Body of pancreas (tissue), 4 donors: ENCODE measurements at regions not wholly inside any gene's neighbourhood (a gene's known extent, or its start where the extent isn't known, plus 50 kb on each side); places are given as distances from the start of the nearest gene placed in this dataset.

Experiments
- POLR2A ChIP-seq, 3 donors: fragments of 450-650 bp; IDR thresholded peaks; one replicate each; pipeline ENCODE4 v1.6.1; 2016; ENCODE audit warnings: antibody characterized with exemption in 3 of 3, mild to moderate bottlenecking in 2 of 3
- TF ChIP-seq, protein P1 (sequence below), 7 experiments: fragments of 450-650 bp in 4 of 7; fragments of 200-600 bp in 3 of 7; sonication (generic) in 3 of 7; IDR thresholded peaks; one replicate each; pipeline ENCODE4 v1.5.1; 2016 to 2019; ENCODE audit warnings: antibody characterized with exemption in 7 of 7

DNA sequence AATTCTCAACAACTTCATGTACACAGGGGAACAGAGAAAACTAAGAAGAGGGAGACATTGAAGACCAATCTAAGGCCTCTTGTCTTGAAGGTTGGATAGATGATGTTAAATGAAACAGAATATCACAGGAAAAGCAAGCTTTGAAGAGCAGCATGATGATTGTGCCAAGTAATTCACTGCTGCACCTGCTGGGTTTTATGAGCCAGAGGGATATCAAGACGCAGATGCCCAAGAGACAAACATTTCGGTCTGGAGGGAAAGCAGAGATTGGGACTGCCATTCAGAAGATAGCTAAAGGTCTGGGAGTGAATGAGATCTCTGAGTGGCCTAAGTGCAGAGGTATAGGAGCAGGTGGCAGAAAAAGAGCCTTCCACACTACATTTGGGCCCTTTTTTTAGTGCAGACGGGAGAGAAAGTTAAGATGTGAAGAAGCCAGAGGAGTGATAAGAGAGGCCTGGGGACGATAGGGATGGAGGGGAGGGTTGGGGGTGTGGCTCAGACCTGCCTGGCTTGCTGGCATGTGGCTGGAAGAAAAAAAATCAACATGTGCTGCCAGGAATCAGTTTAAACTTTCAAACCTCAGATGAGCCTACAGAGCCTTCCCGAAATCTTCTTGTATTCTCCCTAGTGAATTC, 200.6 kb downstream of the AEBP2 start:
- TF ChIP-seq, protein P1, sequence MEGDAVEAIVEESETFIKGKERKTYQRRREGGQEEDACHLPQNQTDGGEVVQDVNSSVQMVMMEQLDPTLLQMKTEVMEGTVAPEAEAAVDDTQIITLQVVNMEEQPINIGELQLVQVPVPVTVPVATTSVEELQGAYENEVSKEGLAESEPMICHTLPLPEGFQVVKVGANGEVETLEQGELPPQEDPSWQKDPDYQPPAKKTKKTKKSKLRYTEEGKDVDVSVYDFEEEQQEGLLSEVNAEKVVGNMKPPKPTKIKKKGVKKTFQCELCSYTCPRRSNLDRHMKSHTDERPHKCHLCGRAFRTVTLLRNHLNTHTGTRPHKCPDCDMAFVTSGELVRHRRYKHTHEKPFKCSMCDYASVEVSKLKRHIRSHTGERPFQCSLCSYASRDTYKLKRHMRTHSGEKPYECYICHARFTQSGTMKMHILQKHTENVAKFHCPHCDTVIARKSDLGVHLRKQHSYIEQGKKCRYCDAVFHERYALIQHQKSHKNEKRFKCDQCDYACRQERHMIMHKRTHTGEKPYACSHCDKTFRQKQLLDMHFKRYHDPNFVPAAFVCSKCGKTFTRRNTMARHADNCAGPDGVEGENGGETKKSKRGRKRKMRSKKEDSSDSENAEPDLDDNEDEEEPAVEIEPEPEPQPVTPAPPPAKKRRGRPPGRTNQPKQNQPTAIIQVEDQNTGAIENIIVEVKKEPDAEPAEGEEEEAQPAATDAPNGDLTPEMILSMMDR (IDR thresholded peaks at IDR 0.05): no peak
- TF ChIP-seq POLR2A (IDR thresholded peaks at IDR 0.05): no peak
